Kidney epithelial cell (primary cell): ENCODE measurements at regions not wholly inside any gene's neighbourhood (a gene's known extent, or its start where the extent isn't known, plus 50 kb on each side); places are given as distances from the start of the nearest gene placed in this dataset.

ENCODE experiments used
- DNase-seq: peaks from one replicate; pipeline ENCODE4 v3.0.0-alpha.2; 2010; ENCODE audit warnings: low read depth
- H3K27me3 ChIP-seq: 2 replicates; pipeline ENCODE4 v1.6.0; 2011; ENCODE audit warnings: low read length; ENCODE audit not compliant: control insufficient read depth, insufficient read depth
- H3K36me3 ChIP-seq: 2 replicates; pipeline ENCODE4 v1.5.1; 2011; ENCODE audit warnings: low read length; ENCODE audit not compliant: control insufficient read depth, insufficient read depth
- H3K4me3 ChIP-seq: 2 replicates; pipeline ENCODE4 v1.5.1; 2011; ENCODE audit warnings: low read depth, mild to moderate bottlenecking, control low read depth, low read length
- CTCF ChIP-seq: IDR thresholded peaks from 2 replicates; pipeline ENCODE4 v1.5.1; 2011; ENCODE audit warnings: mild to moderate bottlenecking, moderate library complexity, low read length, control low read depth, inconsistent platforms; ENCODE audit not compliant: insufficient read depth, poor library complexity, severe bottlenecking

GRCh38 chr2:37586663-37587317 lies 84.7 kb downstream of the CDC42EP3 start:
- H3K4me3 ChIP-seq, result no peak overlapping the region
- TF ChIP-seq CTCF, result no peak

GRCh38 chr2:37587817-37588216 lies 83.6 kb downstream of the CDC42EP3 start:
- no peak overlapping the region for H3K4me3 ChIP-seq
- no peak for TF ChIP-seq CTCF
- DNase-seq, result no peak
- no peaks in the 10 kb centered on the region for H3K27me3 ChIP-seq
- no peaks in the 10 kb centered on the region for H3K36me3 ChIP-seq

More at GRCh38 chr2:37586663-37587317, 84.7 kb downstream of the CDC42EP3 start:
- DNase-seq, result no peak
- Histone ChIP-seq H3K36me3 (no peaks in the 10 kb centered on the region), H3K27me3 (no peaks in the 10 kb centered on the region)

GRCh38 chr2:37588316-37588777 lies 83.1 kb downstream of the CDC42EP3 start:
- no peak for TF ChIP-seq CTCF
- Histone ChIP-seq H3K36me3 (no peaks in the 10 kb centered on the region), H3K27me3 (no peaks in the 10 kb centered on the region), H3K4me3 (no peak overlapping the region)
- DNase-seq, result no peak

GRCh38 chr2:37589298-37589697 lies 82.1 kb downstream of the CDC42EP3 start:
- Histone ChIP-seq H3K27me3 (no peaks in the 10 kb centered on the region), H3K36me3 (no peaks in the 10 kb centered on the region), H3K4me3 (no peak overlapping the region)
- DNase-seq, result no peak
- TF ChIP-seq CTCF, result no peak

GRCh38 chr2:37590119-37590571 lies 81.3 kb downstream of the CDC42EP3 start:
- Histone ChIP-seq H3K4me3 (no peak overlapping the region), H3K27me3 (no peaks in the 10 kb centered on the region), H3K36me3 (no peaks in the 10 kb centered on the region)
- TF ChIP-seq CTCF, result no peak
- no peak for DNase-seq
